NCI-H146 treated with DMSO at 0.1 percent for 48 hours (cell line): ENCODE measurements at regions not wholly inside any gene's neighbourhood (a gene's known extent, or its start where the extent isn't known, plus 50 kb on each side); places are given as distances from the start of the nearest gene placed in this dataset.

Source experiments
- DNase-seq: peaks from one replicate; lab custom pipeline; 2025; ENCODE audit not compliant: unreplicated experiment; lab: John Stamatoyannopoulos, UW

GRCh38 chr22:47674600-47674999 is 912.1 kb downstream of the TBC1D22A start:
- DNase-seq, result no peak

- no peak for DNase-seq
Observed at GRCh38 chr22:47673557-47673956, 911.1 kb downstream of the TBC1D22A start.

DNA sequence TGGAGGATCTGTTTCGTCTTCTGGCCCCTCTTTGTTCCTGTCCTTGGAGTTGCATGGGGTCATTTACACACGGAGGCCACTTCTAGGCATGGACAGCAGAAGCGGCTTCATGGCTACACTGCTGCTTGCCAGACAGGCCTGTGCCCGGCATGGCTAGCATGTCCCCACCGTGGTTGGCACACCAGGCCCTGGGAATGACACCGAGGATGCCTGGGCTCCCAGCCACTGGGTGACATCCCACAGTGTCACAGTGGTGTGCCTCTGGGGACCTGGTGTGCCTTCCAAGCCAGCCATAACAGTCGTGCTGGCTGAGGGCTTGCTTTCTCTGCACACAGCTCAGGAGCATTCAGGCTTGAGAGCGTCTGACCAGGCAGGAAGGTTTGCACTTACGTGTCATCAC is 910.1 kb downstream of the TBC1D22A start:
- DNase-seq, result no peak

GRCh38 chr22:47665151-47665550 is 902.7 kb downstream of the TBC1D22A start:
- DNase-seq, result no peak

DNA sequence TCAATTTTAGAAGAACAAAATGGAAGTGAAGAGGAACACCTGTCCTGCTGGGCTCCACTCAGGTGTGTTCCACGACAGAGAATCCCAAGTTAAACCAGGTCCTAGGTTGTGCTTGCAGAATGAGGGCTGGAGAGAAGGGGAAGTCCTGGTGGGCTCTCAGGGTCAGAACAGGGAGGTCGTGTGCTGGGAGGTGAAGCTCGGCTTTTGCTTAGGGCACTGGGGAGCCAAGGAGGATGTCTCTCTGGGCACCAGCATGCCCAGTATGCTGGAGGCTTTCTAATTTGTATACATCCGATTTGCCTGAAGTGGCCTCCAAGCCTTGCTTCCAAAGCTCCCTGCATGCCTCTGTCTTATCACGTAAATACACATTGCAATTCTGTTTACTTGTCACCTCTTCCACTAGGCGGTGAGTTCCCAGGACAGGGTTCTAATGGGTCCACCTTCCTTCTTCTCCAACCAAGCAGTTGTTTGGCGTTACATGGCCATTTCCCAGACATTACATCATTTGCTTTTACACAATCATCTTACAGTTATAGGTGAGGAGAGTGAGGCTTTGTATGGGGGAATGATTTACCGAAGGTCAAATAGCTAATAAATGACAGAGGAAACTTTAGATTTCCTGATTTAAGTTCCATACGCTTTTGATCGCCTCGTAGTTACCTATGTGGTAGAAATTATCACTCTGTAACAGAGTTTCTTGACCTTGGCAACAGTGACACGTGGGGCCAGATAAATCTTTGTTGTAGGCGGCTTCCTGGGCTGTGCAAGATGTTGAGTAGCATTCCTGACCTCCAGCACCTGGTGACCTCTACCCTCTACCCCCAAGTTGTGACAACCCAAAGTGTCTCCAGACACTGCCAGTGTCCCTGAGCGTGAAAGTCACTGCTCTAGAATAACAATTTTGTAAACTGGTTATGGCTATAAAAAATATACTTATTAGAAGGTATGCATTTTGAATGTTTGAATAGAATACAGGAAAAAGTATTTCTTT is 901.5 kb downstream of the TBC1D22A start:
- DNase-seq, result no peak

- no peak for DNase-seq
Observed at GRCh38 chr22:47659467-47660223, 897.2 kb downstream of the TBC1D22A start.

GRCh38 chr22:47658182-47658581 is 895.7 kb downstream of the TBC1D22A start:
- no peak for DNase-seq

GRCh38 chr22:47657224-47657623 is 894.8 kb downstream of the TBC1D22A start:
- DNase-seq, result no peak

- no peak for DNase-seq
Observed at GRCh38 chr22:47656806-47657205, 894.4 kb downstream of the TBC1D22A start.

GRCh38 chr22:47655930-47656329 is 893.5 kb downstream of the TBC1D22A start:
- no peak for DNase-seq

- DNase-seq, result no peak
Observed at GRCh38 chr22:47654922-47655491, 892.6 kb downstream of the TBC1D22A start.

GRCh38 chr22:47653921-47654320 is 891.5 kb downstream of the TBC1D22A start:
- DNase-seq, result no peak

DNA sequence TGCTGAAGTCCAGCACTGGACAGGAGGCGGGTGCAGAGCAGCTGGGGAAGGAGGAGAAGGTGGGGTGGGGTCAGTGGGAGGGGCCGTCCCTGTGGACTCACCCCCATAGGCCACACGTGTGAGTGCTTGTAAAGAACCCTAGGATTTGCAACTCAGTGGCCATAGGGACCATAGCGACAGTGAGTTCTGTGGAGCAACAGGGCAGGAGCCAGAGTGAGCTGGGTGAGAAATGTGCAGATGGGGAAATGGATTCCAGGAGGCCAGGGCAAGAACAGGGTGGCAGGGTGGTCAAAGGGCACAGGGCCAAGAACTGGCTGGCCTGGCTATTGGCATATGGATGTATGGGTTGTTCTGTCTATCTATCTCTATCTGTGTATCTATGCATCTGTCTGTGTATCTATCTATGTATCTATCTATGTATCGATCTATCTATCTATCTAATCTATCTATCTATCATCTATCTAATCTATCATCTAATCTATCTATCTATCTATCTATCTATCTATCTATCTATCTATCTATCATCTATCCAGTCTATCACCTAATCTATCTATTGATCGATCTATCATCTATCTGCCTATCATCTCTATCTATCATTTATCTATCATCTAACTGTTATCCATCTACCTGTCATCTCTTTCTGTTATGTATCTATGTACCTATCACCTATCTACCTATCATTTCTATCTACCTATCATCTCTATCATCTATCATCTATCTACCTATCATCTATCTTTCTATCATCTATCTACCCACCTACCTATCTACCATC is 889.0 kb downstream of the TBC1D22A start:
- DNase-seq, result no peak

DNA sequence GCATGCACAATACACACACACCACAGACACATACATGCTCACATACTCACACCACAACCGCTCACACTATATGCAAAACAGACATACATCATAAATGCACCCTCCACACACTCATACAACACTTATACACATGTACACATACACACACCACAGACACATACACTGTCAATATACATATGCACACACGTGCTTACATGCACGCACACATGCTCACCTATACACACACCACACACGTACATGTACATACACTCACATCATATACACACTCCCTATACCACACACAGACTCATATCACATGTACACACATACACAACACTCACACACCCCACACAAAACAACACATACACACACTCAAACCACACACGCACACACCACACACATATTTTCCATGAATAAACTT is 885.3 kb downstream of the TBC1D22A start:
- no peak for DNase-seq

- DNase-seq, result no peak
Observed at GRCh38 chr22:47647181-47647580, 884.7 kb downstream of the TBC1D22A start.

GRCh38 chr22:47645923-47646322 is 883.5 kb downstream of the TBC1D22A start:
- DNase-seq, result no peak

GRCh38 chr22:47645450-47645914 is 883.0 kb downstream of the TBC1D22A start:
- DNase-seq, result no peak

DNA sequence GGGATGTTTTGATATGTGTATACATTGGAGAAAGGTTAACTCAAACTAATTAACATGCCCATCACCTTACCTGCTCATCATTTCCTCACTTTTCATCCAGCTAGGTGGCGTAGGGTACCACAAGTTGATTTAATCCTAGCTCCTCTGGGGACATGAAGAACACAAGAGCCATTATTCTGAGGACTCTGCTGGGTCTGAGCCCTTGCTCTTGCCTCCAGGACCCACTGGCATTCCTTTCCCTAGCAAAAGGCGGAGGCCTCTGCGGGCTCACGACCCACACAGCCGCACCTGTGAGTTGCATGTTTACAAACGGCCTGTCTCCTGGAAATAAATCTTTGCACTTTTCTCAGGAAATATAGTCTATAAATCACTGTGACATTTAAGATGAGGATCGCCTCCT is 871.9 kb downstream of the TBC1D22A start:
- no peak for DNase-seq

- DNase-seq, result no peak
Observed at GRCh38 chr22:47633111-47633510, 870.7 kb downstream of the TBC1D22A start.

- no peak for DNase-seq
Observed at GRCh38 chr22:47632701-47633100, 870.3 kb downstream of the TBC1D22A start.
